ENCODE measurements at regions not wholly inside any gene's neighbourhood (a gene's known extent, or its start where the extent isn't known, plus 50 kb on each side); places are given as distances from the start of the nearest gene placed in this dataset.

- Histone ChIP-seq H3K27me3 (no peaks in the 10 kb centered on the region), H3K9me3 (ENCODE audit: low read depth) (no peaks in the 10 kb centered on the region), H3F3A (ENCODE audit: low read depth) (peaks cover 10% of the 10 kb centered on the region), H2AFZ (replicated peaks) (no peak overlapping the region), H3K36me3 (no peaks in the 10 kb centered on the region), H3K27ac (no peak overlapping the region), H3K4me3 (no peak overlapping the region), H3K4me1 (peaks cover 9% of the 10 kb centered on the region), H4K20me1 (ENCODE audit: low read depth) (no peaks in the 10 kb centered on the region), H3K9ac (no peak overlapping the region), H3K79me2 (ENCODE audit: low read depth) (no peaks in the 10 kb centered on the region), H3K4me2 (no peak overlapping the region)
- Mint-ChIP-seq H3K27ac (no peak overlapping the region), H3K27me3 (ENCODE audit: insufficient read depth, low read depth) (peaks cover 2% of the 10 kb centered on the region), H3K36me3 (no peaks in the 10 kb centered on the region), H3K9me3 (no peaks in the 10 kb centered on the region), H3K4me1 (peaks cover 18% of the 10 kb centered on the region), H3K4me3 (no peak overlapping the region)
- TF ChIP-seq, protein P1, sequence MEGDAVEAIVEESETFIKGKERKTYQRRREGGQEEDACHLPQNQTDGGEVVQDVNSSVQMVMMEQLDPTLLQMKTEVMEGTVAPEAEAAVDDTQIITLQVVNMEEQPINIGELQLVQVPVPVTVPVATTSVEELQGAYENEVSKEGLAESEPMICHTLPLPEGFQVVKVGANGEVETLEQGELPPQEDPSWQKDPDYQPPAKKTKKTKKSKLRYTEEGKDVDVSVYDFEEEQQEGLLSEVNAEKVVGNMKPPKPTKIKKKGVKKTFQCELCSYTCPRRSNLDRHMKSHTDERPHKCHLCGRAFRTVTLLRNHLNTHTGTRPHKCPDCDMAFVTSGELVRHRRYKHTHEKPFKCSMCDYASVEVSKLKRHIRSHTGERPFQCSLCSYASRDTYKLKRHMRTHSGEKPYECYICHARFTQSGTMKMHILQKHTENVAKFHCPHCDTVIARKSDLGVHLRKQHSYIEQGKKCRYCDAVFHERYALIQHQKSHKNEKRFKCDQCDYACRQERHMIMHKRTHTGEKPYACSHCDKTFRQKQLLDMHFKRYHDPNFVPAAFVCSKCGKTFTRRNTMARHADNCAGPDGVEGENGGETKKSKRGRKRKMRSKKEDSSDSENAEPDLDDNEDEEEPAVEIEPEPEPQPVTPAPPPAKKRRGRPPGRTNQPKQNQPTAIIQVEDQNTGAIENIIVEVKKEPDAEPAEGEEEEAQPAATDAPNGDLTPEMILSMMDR (IDR thresholded peaks at IDR 0.05) = no peak
- TF ChIP-seq EZH2phosphoT487 (IDR thresholded peaks at IDR 0.05) (no peak), EZH2 (IDR thresholded peaks at IDR 0.05) (no peak)
- DNase-seq (ENCODE audit: low spot score) = no peak
Observed at GRCh38 chr6:22637782-22638181, 68.4 kb downstream of the HDGFL1 start.

- H3K9me3 Mint-ChIP-seq = no peaks in the 10 kb centered on the region
- no peaks in the 10 kb centered on the region for H3K9me3 ChIP-seq (ENCODE audit: low read depth)
- H3F3A ChIP-seq (ENCODE audit: low read depth) = peaks cover 4% of the 10 kb centered on the region
- no peaks in the 10 kb centered on the region for H3K79me2 ChIP-seq (ENCODE audit: low read depth)
- H3K4me3 ChIP-seq = no peak overlapping the region
- no peaks in the 10 kb centered on the region for H3K36me3 ChIP-seq
- H3K4me1 ChIP-seq = peaks cover 4% of the 10 kb centered on the region
- DNase-seq (ENCODE audit: low spot score) = no peak
- H3K27me3 ChIP-seq = no peaks in the 10 kb centered on the region
- H3K4me3 Mint-ChIP-seq = no peak overlapping the region
- H3K4me1 Mint-ChIP-seq = peaks cover 13% of the 10 kb centered on the region
- no peak overlapping the region for H3K4me2 ChIP-seq
- H2AFZ ChIP-seq (replicated peaks) = no peak overlapping the region
- no peak overlapping the region for H3K9ac ChIP-seq
- peaks cover 2% of the 10 kb centered on the region for H3K27me3 Mint-ChIP-seq (ENCODE audit: insufficient read depth, low read depth)
- H3K36me3 Mint-ChIP-seq = no peaks in the 10 kb centered on the region
- no peaks in the 10 kb centered on the region for H4K20me1 ChIP-seq (ENCODE audit: low read depth)
- H3K27ac ChIP-seq = no peak overlapping the region
- TF ChIP-seq, protein P1 (IDR thresholded peaks at IDR 0.05) = no peak
- TF ChIP-seq EZH2phosphoT487 (IDR thresholded peaks at IDR 0.05) = no peak
- TF ChIP-seq EZH2 (IDR thresholded peaks at IDR 0.05) = no peak
- H3K27ac Mint-ChIP-seq = no peak overlapping the region
Observed at GRCh38 chr6:22638320-22638719, 69.0 kb downstream of the HDGFL1 start.

DNA sequence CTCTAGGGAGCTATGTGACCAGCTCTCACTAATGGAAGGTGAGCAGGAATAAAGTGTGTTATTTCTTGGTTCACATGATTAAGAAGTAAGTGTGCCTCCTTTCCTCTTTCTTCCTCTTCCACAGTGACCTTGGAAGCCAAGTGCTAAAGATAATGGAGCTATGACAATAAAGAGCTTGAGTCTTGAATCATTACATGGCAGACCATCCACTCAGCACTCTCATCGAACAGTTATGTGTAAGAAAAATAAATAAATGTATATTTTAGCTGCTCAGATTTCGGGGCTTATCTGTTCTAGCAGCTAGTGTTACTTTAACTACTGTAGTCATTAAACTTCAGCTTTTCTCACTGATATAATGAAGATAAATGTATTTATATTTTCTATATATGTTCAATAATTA lies 72.9 kb downstream of the HDGFL1 start:
- Histone ChIP-seq H4K20me1 (ENCODE audit: low read depth) (no peaks in the 10 kb centered on the region), H3K9me3 (ENCODE audit: low read depth) (no peaks in the 10 kb centered on the region), H3F3A (ENCODE audit: low read depth) (no peaks in the 10 kb centered on the region), H3K4me2 (no peak overlapping the region), H2AFZ (replicated peaks) (no peak overlapping the region), H3K27ac (no peak overlapping the region), H3K79me2 (ENCODE audit: low read depth) (no peaks in the 10 kb centered on the region), H3K9ac (no peak overlapping the region), H3K36me3 (no peaks in the 10 kb centered on the region), H3K4me1 (no peaks in the 10 kb centered on the region), H3K27me3 (no peaks in the 10 kb centered on the region), H3K4me3 (no peak overlapping the region)
- no peaks in the 10 kb centered on the region for H3K27me3 Mint-ChIP-seq (ENCODE audit: insufficient read depth, low read depth)
- no peak for DNase-seq (ENCODE audit: low spot score)
- H3K4me1 Mint-ChIP-seq = peaks cover 2% of the 10 kb centered on the region
- H3K9me3 Mint-ChIP-seq = no peaks in the 10 kb centered on the region
- H3K4me3 Mint-ChIP-seq = no peak overlapping the region
- no peak overlapping the region for H3K27ac Mint-ChIP-seq
- TF ChIP-seq, protein P1 (IDR thresholded peaks at IDR 0.05) = no peak
- TF ChIP-seq EZH2phosphoT487 (IDR thresholded peaks at IDR 0.05) (no peak), EZH2 (IDR thresholded peaks at IDR 0.05) (no peak)
- H3K36me3 Mint-ChIP-seq = no peaks in the 10 kb centered on the region

All from neural progenitor cell (in vitro differentiated cells).